Stimulated activated CD4-positive, alpha-beta T cell treated with anti-CD3 and anti-CD28 coated beads, Interleukin-1b, Interleukin-23, amount 100 ng/mL, for 48 hours (primary cell): ENCODE measurements at regions not wholly inside any gene's neighbourhood (a gene's known extent, or its start where the extent isn't known, plus 50 kb on each side); places are given as distances from the start of the nearest gene placed in this dataset.
"Not testable (repeated sequence)": the region's sequence is repeated elsewhere in the genome, so short reads cannot be mapped to it uniquely, and the experiment has no call there.

Experiments used
- DNase-seq: peaks from one replicate; pipeline ENCODE4 v3.0.0-alpha.2; 2020

DNA sequence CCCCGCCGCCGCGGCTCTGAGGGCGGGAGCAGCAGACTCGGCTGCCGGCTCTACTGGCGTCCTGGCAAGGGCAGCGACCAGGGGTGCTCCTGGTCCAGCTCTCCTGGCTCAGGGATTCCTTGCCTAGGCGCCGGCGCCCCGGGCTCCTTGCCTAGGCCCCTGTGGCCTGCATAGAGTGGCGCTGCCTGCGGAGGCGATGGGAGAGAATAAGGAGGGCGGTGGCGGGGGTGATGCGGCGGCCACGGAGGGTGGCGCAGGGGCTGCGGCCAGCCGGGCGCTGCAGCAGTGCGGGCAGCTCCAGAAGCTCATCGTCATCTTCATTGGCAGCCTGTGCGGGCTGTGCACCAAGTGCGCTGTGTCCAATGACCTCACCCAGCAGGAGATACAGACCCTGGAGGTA lies 136.6 kb upstream of the TP53TG3D start:
- not testable (repeated sequence) for DNase-seq

DNA sequence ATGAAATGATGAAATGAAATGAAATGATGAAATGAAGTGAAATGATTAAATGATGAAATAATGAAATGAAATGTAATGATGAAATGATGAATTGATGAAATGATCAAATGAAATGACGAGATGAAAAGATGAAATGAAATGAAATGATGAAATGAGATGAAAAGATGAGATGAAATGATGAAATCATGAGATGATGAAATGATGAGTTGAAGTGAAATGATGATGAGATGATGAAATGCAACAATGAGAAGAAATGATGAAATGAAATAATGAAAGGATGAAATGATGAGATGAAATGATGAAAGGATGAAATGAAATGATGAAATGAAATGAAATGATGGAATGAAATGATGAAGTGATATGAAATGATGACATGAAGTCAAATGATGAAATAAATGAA lies 132.7 kb upstream of the TP53TG3D start:
- not testable (repeated sequence) for DNase-seq

DNA sequence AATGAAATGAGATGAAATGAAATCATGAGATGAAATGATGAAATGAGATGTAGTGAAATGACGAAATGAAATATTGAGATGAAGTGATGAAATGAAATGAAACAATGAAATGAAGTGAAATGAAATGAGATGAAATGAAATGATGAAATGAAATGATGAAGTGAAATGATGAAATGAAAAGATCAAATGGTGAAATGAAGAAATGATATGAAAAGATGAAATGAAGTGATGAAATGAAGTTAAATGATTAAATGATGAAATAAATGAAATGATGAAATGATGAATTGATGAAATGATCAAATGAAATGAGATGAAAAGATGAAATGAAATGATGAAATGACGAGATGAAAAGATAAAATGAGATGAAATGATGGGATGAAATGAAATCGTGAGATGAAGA lies 132.3 kb upstream of the TP53TG3D start:
- DNase-seq: not testable (repeated sequence)

DNA sequence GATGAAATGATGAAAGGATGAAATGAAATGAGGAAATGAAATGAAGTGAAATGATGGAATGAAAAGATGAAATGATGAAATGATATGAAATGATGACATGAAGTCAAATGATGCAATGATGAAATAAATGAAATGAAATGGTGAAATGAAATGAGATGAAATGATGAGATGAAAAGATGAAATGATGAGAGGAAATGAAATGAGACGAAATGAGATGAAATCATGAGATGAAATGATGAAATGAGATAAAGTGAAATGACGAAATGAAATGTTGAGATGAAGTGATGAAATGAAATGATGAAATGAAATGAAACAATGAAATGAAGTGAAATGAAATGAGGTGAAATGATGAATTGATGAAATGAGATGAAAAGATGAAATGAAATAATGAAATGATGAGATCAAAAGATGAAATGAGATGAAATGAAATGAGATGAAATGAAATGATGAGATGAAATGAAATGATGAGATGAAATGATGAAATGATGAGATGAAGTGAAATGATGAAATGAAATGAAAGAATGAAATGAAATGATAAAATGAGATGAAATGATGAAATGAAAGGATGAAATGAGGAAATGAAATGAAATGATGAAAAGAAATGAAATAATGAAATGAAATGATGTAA lies 131.7 kb upstream of the TP53TG3D start:
- not testable (repeated sequence) for DNase-seq

DNA sequence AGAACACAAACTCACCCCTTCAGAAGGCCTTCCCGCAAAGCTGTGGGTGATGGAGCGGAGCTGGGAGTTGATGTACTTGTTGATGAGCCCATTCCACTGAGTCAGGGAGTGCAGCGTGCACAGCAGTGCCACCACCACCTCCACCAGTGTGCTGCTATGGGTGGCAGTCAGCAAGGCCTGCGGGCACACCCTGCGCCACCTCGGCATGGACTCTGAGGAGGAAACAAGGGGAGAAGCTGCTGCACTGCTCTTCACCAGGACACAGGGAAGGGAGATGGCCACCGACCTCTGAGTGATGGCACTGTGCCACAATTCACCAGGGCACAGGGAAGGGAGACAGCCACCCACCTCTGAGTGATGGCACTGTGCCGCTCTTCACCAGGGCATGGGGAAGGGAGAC lies 100.7 kb upstream of the TP53TG3D start:
- DNase-seq: not testable (repeated sequence)

DNA sequence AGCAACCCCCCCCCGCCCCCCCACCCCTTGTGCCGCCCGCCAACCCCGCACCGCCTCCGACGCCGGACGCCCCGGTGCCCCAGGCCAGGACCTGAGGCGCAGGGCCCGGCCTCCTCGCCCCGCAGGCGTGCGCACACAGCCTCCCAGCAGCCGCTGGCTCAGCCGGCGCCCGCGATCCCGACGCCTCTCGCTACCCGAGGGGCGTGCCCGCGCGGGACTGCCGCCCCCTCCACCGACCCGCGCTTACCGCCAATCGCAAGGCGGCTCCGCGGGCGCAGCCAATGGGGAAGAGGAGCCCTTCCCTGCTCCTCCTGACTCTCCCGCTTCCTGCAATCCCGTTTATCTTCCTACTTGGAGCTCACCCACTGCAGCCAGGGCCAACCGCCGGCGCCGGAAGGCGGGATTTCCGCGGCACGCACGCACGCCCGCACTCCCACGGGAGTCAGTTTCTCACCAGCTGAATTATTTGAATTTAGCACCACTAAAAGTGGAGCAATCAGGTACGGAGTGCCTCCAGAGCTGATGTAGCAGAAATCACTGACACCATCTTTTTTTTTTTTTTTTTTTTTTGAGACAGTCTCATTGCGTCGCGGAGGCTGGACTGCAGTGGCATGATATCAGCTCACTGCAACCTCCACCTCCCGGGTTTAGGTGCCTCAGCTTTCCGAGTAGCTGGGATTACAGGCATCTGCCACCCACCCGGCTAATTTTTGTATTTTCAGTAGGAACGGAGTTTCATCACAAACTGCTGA lies 65.0 kb upstream of the TP53TG3D start:
- DNase-seq: not testable (repeated sequence)

DNA sequence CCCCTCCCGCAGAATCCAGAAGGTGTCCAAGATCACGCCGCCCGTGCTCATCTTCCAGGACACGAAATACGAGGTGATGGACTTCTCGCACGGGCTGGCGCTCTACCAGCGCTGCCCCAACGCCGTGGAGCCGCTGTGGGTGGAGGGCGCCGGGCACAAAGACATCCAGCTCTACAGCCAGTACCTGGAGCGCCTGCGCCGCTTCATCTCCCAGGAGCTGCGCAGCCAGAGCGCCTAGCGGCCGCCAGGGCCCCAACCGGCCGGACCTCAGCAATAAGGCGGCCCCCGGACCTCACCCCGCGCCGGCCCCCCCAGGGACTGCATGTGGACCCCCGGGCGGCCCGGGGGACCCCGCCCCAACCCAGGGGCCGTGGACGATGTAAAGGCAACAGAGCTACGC lies 50.5 kb upstream of the TP53TG3D start:
- DNase-seq: not testable (repeated sequence)
